Hepatocyte (in vitro differentiated cells): ENCODE measurements at regions not wholly inside any gene's neighbourhood (a gene's known extent, or its start where the extent isn't known, plus 50 kb on each side); places are given as distances from the start of the nearest gene placed in this dataset.

Source experiments
- DNase-seq: peaks from one replicate; pipeline ENCODE4 v3.0.0-alpha.2; 2016; ENCODE audit warnings: low spot score
- H2AFZ ChIP-seq: fragments of 200-600 bp; sonication (generic); 2 replicates; pipeline ENCODE4 v1.6.0; 2016; ENCODE audit warnings: antibody characterized with exemption, mild to moderate bottlenecking
- H3K27ac ChIP-seq: fragments of 200-600 bp; sonication (generic); 2 replicates; pipeline ENCODE4 v1.5.1; 2016; ENCODE audit warnings: mild to moderate bottlenecking
- H3K27me3 ChIP-seq: fragments of 200-600 bp; sonication (generic); 2 replicates; pipeline ENCODE4 v1.6.1; 2016
- H3K36me3 ChIP-seq: fragments of 200-600 bp; sonication (generic); replicated peaks from 2 replicates; pipeline ENCODE4 v1.5.1; 2016; ENCODE audit warnings: low read depth; ENCODE audit not compliant: insufficient read depth
- H3K4me1 ChIP-seq: fragments of 200-600 bp; sonication (generic); 2 replicates; pipeline ENCODE4 v1.5.1; 2016; ENCODE audit warnings: mild to moderate bottlenecking, moderate library complexity; ENCODE audit not compliant: insufficient read depth
- H3K4me2 ChIP-seq: fragments of 200-600 bp; sonication (generic); 2 replicates; pipeline ENCODE4 v1.6.0; 2016
- H3K4me3 ChIP-seq: fragments of 200-600 bp; sonication (generic); 2 replicates; pipeline ENCODE4 v1.5.1; 2016; ENCODE audit warnings: mild to moderate bottlenecking
- H3K79me2 ChIP-seq: fragments of 200-600 bp; sonication (generic); 2 replicates; pipeline ENCODE4 v1.6.0; 2017; ENCODE audit warnings: mild to moderate bottlenecking
- H3K9me2 ChIP-seq: fragments of 200-600 bp; sonication (generic); replicated peaks from 2 replicates; pipeline ENCODE4 v1.6.0; 2017; ENCODE audit warnings: mild to moderate bottlenecking; ENCODE audit not compliant: insufficient read depth
- H3K9me3 ChIP-seq: fragments of 200-600 bp; sonication (generic); 2 replicates; pipeline ENCODE4 v1.5.1; 2016; ENCODE audit warnings: low read depth, mild to moderate bottlenecking
- H4K20me1 ChIP-seq: fragments of 200-600 bp; sonication (generic); 2 replicates; pipeline ENCODE4 v1.6.0; 2016; ENCODE audit warnings: mild to moderate bottlenecking; ENCODE audit not compliant: insufficient read depth, poor library complexity, severe bottlenecking
- CTCF ChIP-seq: fragments of 200-600 bp; sonication (generic); IDR thresholded peaks from 2 replicates; pipeline ENCODE4 v1.5.1; 2016; ENCODE audit warnings: antibody characterized with exemption, mild to moderate bottlenecking; ENCODE audit not compliant: poor library complexity
- EZH2 ChIP-seq: fragments of 200-600 bp; sonication (generic); IDR thresholded peaks from 2 replicates; pipeline ENCODE4 v1.6.1; 2016; ENCODE audit warnings: antibody characterized with exemption, mild to moderate bottlenecking, borderline replicate concordance
- EZH2phosphoT487 ChIP-seq: fragments of 200-600 bp; sonication (generic); IDR thresholded peaks from one replicate; pipeline ENCODE4 v1.6.1; 2018; ENCODE audit warnings: antibody characterized with exemption, mild to moderate bottlenecking, low read depth, moderate library complexity; ENCODE audit not compliant: unreplicated experiment, severe bottlenecking
- whole genome bisulfite sequencing: methylation state at CpG from one replicate; pipeline ENCODE4 v1.1.6; 2016; ENCODE audit warnings: low lambda C conversion rate; ENCODE audit errors: missing lambda C conversion rate; 5-methylcytosine and 5-hydroxymethylcytosine counted together

GRCh38 chr1:91601554-91602376 lies 101.1 kb downstream of the CDC7 start:
- no peaks in the 10 kb centered on the region for H4K20me1 ChIP-seq
- no peak overlapping the region for H2AFZ ChIP-seq
- H3K9me2 ChIP-seq, result no peaks in the 10 kb centered on the region
- H3K36me3 ChIP-seq, result no peaks in the 10 kb centered on the region
- peaks cover 6% of the 10 kb centered on the region for H3K4me1 ChIP-seq
- no peaks in the 10 kb centered on the region for H3K79me2 ChIP-seq
- H3K4me2 ChIP-seq, result no peak overlapping the region
- H3K4me3 ChIP-seq, result no peak overlapping the region
- no peak for DNase-seq
- H3K27ac ChIP-seq, result no peak overlapping the region
- no peaks in the 10 kb centered on the region for H3K9me3 ChIP-seq
- no peaks in the 10 kb centered on the region for H3K27me3 ChIP-seq
- TF ChIP-seq CTCF, result no peak
- TF ChIP-seq EZH2, result no peak
- no peak for TF ChIP-seq EZH2phosphoT487
- 78% methylated on average over 12 of the region's 12 CpGs for WGBS

GRCh38 chr1:91603409-91603808 lies 102.8 kb downstream of the CDC7 start:
- TF ChIP-seq EZH2phosphoT487 (no peak), EZH2 (no peak), CTCF (no peak)

GRCh38 chr1:91604632-91605031 lies 104.0 kb downstream of the CDC7 start:
- Histone ChIP-seq H3K9me2 (no peaks in the 10 kb centered on the region), H3K4me3 (no peak overlapping the region), H4K20me1 (no peaks in the 10 kb centered on the region), H3K4me1 (peaks cover 6% of the 10 kb centered on the region), H3K9me3 (no peaks in the 10 kb centered on the region), H2AFZ (no peak overlapping the region), H3K27me3 (no peaks in the 10 kb centered on the region), H3K36me3 (no peaks in the 10 kb centered on the region), H3K27ac (peak overlapping the region; percentile 53), H3K4me2 (no peak overlapping the region), H3K79me2 (no peaks in the 10 kb centered on the region)
- WGBS, result 46% methylated on average over 7 of the region's 7 CpGs
- TF ChIP-seq CTCF, result no peak
- no peak for TF ChIP-seq EZH2phosphoT487
- no peak for TF ChIP-seq EZH2
- DNase-seq, result peak; percentile 30

More at GRCh38 chr1:91603409-91603808, 102.8 kb downstream of the CDC7 start:
- H3K36me3 ChIP-seq, result no peaks in the 10 kb centered on the region
- peaks cover 6% of the 10 kb centered on the region for H3K4me1 ChIP-seq
- H3K27ac ChIP-seq, result no peak overlapping the region
- no peaks in the 10 kb centered on the region for H3K9me2 ChIP-seq
- 97% methylated on average over 4 of the region's 4 CpGs for WGBS
- H4K20me1 ChIP-seq, result no peaks in the 10 kb centered on the region
- H3K4me3 ChIP-seq, result no peak overlapping the region
- no peaks in the 10 kb centered on the region for H3K9me3 ChIP-seq
- no peak overlapping the region for H3K4me2 ChIP-seq
- H2AFZ ChIP-seq, result no peak overlapping the region
- DNase-seq, result no peak
- H3K27me3 ChIP-seq, result no peaks in the 10 kb centered on the region
- no peaks in the 10 kb centered on the region for H3K79me2 ChIP-seq
